HepG2 (cell line): ENCODE measurements at regions not wholly inside any gene's neighbourhood (a gene's known extent, or its start where the extent isn't known, plus 50 kb on each side); places are given as distances from the start of the nearest gene placed in this dataset.

Experiments
- ATAC-seq: fragments of 200-7000 bp; cut with Tn5 transposase; 3 replicates; pipeline ENCODE4 v1.9.1; 2020; ENCODE audit warnings: mild to moderate bottlenecking, moderate library complexity
- BruUV-seq: library from RNA; stranded (reverse); fragments of 400-500 nt; replicated peaks from 2 replicates; lab custom pipeline; 2021; lab: Mats Ljungman, UMichigan
- CTCF ChIA-PET: fragments of 300-600 bp; formaldehyde crosslinking; extraction: SDS; loops from one replicate; lab custom pipeline; 2021; ENCODE audit warnings: low total read pairs, inconsistent platforms, low intra/inter-chr PET ratio; lab: Yijun Ruan, JAX
- POLR2A ChIA-PET: fragments of 350-600 bp; sonication (Branson Sonifier 250); formaldehyde crosslinking; loops from one replicate; lab custom pipeline; 2020; ENCODE audit warnings: antibody characterized with exemption, inconsistent platforms; lab: Yijun Ruan, JAX
- DNase-seq: peaks from one replicate; pipeline ENCODE4 v3.0.0-alpha.2; 2015; ENCODE audit warnings: low spot score
- FAIRE-seq: peaks from 3 replicates; lab custom pipeline; 2011; peaks lifted over from hg19 to GRCh38; lab: Jason Lieb, UNC
- H2AFZ ChIP-seq: one replicate; pipeline ENCODE4 v1.6.1; 2011; ENCODE audit warnings: low read length, inconsistent platforms
- H3K27ac ChIP-seq: fragments of 300-600 bp; 3 replicates; pipeline ENCODE4 v1.8.0; 2011; ENCODE audit warnings: mixed run types, mild to moderate bottlenecking, mixed read lengths, low read length, inconsistent platforms; ENCODE audit not compliant: insufficient read depth; ENCODE audit errors: extremely low read length
- H3K27me3 ChIP-seq, 2 experiments: fragments of 200-600 bp in 1 of 2; 2 replicates in 1 of 2; 3 replicates in 1 of 2; pipeline versions ENCODE4 v1.6.0 to v1.8.0; 2011; ENCODE audit warnings: low read length in 2 of 2, mild to moderate bottlenecking in 2 of 2, moderate library complexity in 2 of 2, inconsistent platforms in 1 of 2; ENCODE audit not compliant: insufficient read depth in 2 of 2, control insufficient read depth in 1 of 2
- H3K36me3 ChIP-seq, 2 experiments: fragments of 200-600 bp in 1 of 2; replicated peaks in 1 of 2; 2 replicates in 1 of 2; 3 replicates in 1 of 2; pipeline versions ENCODE4 v1.5.1 to v1.8.0; 2011; ENCODE audit warnings: low read length in 2 of 2, inconsistent platforms in 1 of 2; ENCODE audit not compliant: insufficient read depth in 2 of 2, control insufficient read depth in 1 of 2
- H3K4me1 ChIP-seq: 2 replicates; pipeline ENCODE4 v1.5.1; 2012; ENCODE audit warnings: low read length, inconsistent platforms; ENCODE audit not compliant: insufficient read depth
- H3K4me2 ChIP-seq: 2 replicates; pipeline ENCODE4 v1.6.0; 2011; ENCODE audit warnings: low read depth, low read length, inconsistent platforms
- H3K4me3 ChIP-seq, 3 experiments: fragments of 200-600 bp in 1 of 3; sonication (generic), shearing (Covaris generic) in 1 of 3; replicated peaks in 1 of 3; 2 replicates each; pipeline ENCODE4 v1.5.1; 2011 to 2016; ENCODE audit warnings: low read length in 3 of 3, inconsistent platforms in 2 of 3, low read depth in 2 of 3, mild to moderate bottlenecking in 2 of 3, control low read depth in 1 of 3, mixed read lengths in 1 of 3; ENCODE audit not compliant: insufficient read depth in 1 of 3
- H3K79me2 ChIP-seq: one replicate; pipeline ENCODE4 v1.6.1; 2011; ENCODE audit warnings: low read length, inconsistent platforms; ENCODE audit not compliant: insufficient read depth
- H3K9ac ChIP-seq: 2 replicates; pipeline ENCODE4 v1.6.0; 2011; ENCODE audit warnings: mild to moderate bottlenecking, low read depth, low read length, inconsistent platforms; ENCODE audit not compliant: insufficient read depth
- H3K9me3 ChIP-seq: 2 replicates; pipeline ENCODE4 v1.5.1; 2012; ENCODE audit warnings: mild to moderate bottlenecking, low read length
- H4K20me1 ChIP-seq: 2 replicates; pipeline ENCODE4 v1.6.0; 2011; ENCODE audit warnings: inconsistent platforms, mild to moderate bottlenecking, low read length, moderate library complexity; ENCODE audit not compliant: insufficient read depth
- KDM4B ChIP-seq: sonication (generic); formaldehyde crosslinking; IDR thresholded peaks from 2 replicates; pipeline ENCODE4 v1.4.0; 2020; ENCODE audit warnings: missing genetic modification reagents
- NCOA1 ChIP-seq: sonication (generic); formaldehyde crosslinking; IDR thresholded peaks from 2 replicates; pipeline ENCODE4 v1.9.0; 2021; ENCODE audit warnings: missing genetic modification reagents
- NRL ChIP-seq: sonication (generic); formaldehyde crosslinking; IDR thresholded peaks from 2 replicates; pipeline ENCODE4 v1.5.0; 2020; ENCODE audit warnings: missing genetic modification reagents, mild to moderate bottlenecking, moderate library complexity, borderline replicate concordance
- PHF20 ChIP-seq: sonication (generic); formaldehyde crosslinking; IDR thresholded peaks from 2 replicates; pipeline ENCODE4 v1.5.0; 2020; ENCODE audit warnings: mild to moderate bottlenecking, missing genetic modification reagents
- TEAD3 ChIP-seq: optimal IDR thresholded peaks from 2 replicates; pipeline ENCODE3; 2016; ENCODE audit warnings: borderline replicate concordance
- ZNF256 ChIP-seq: sonication (generic); formaldehyde crosslinking; conservative IDR thresholded peaks from 2 replicates; pipeline ENCODE4 v1.4.0; 2020; ENCODE audit warnings: missing genetic modification reagents
- WGBS: methylation state at CpG from one replicate; pipeline ENCODE4 v1.1.6; 2017; ENCODE audit warnings: low lambda C conversion rate; 5-methylcytosine and 5-hydroxymethylcytosine counted together
- in situ Hi-C: cut with HindIII; loops from 2 replicates; pipeline ENCODE4 v1.10.0; 2017; ENCODE audit warnings: low pct_unique_long_range_greater_than_20kb; ENCODE audit not compliant: extremely low pct_ligation_motif_present
- intact Hi-C: fragments of 100-400 bp; cut with micrococcal nuclease; formaldehyde crosslinking; loops from one replicate; pipeline ENCODE4 v1.10.0; 2022; ENCODE audit not compliant: unreplicated experiment
- TF ChIP-seq, protein P1 (sequence below): sonication (generic); formaldehyde crosslinking; IDR thresholded peaks from 2 replicates; pipeline ENCODE4 v1.4.0; 2020; ENCODE audit warnings: mild to moderate bottlenecking, missing genetic modification reagents
- TF ChIP-seq, protein P2 (sequence below): sonication (generic); formaldehyde crosslinking; IDR thresholded peaks from 2 replicates; pipeline ENCODE4 v1.4.0; 2020; ENCODE audit warnings: mild to moderate bottlenecking, missing genetic modification reagents

GRCh38 chr7:145488816-145489215 lies 627.8 kb upstream of the CNTNAP2 start (continued):
- no peak for TF ChIP-seq KDM4B (CRISPR knock-in tag)
- TF ChIP-seq NRL = no peak
- TF ChIP-seq, protein P1, sequence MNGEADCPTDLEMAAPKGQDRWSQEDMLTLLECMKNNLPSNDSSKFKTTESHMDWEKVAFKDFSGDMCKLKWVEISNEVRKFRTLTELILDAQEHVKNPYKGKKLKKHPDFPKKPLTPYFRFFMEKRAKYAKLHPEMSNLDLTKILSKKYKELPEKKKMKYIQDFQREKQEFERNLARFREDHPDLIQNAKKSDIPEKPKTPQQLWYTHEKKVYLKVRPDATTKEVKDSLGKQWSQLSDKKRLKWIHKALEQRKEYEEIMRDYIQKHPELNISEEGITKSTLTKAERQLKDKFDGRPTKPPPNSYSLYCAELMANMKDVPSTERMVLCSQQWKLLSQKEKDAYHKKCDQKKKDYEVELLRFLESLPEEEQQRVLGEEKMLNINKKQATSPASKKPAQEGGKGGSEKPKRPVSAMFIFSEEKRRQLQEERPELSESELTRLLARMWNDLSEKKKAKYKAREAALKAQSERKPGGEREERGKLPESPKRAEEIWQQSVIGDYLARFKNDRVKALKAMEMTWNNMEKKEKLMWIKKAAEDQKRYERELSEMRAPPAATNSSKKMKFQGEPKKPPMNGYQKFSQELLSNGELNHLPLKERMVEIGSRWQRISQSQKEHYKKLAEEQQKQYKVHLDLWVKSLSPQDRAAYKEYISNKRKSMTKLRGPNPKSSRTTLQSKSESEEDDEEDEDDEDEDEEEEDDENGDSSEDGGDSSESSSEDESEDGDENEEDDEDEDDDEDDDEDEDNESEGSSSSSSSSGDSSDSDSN (CRISPR knock-in tag) = no peak
- TF ChIP-seq NCOA1 (CRISPR knock-in tag) = no peak
- no peak for TF ChIP-seq TEAD3 (CRISPR knock-in tag)
- no peak for TF ChIP-seq PHF20 (CRISPR knock-in tag)

- intact Hi-C loops (no loop called here), in situ Hi-C loops (no loop called here)
- no peaks in the 10 kb centered on the region for H3K79me2 ChIP-seq
- no peak overlapping the region for H3K4me3 ChIP-seq
- H4K20me1 ChIP-seq = no peaks in the 10 kb centered on the region
- TF ChIP-seq, protein P2, sequence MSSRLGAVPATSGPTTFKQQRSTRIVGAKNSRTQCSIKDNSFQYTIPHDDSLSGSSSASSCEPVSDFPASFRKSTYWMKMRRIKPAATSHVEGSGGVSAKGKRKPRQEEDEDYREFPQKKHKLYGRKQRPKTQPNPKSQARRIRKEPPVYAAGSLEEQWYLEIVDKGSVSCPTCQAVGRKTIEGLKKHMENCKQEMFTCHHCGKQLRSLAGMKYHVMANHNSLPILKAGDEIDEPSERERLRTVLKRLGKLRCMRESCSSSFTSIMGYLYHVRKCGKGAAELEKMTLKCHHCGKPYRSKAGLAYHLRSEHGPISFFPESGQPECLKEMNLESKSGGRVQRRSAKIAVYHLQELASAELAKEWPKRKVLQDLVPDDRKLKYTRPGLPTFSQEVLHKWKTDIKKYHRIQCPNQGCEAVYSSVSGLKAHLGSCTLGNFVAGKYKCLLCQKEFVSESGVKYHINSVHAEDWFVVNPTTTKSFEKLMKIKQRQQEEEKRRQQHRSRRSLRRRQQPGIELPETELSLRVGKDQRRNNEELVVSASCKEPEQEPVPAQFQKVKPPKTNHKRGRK (CRISPR knock-in tag) = no peak
- TF ChIP-seq ZNF256 (CRISPR knock-in tag) = no peak
- H3K4me1 ChIP-seq = no peaks in the 10 kb centered on the region
- 0% methylated on average over 3 of the region's 3 CpGs for WGBS
- DNase-seq = no peak
- no peak overlapping the region for H3K9ac ChIP-seq
- H3K27me3 ChIP-seq = no peaks in the 10 kb centered on the region
- POLR2A ChIA-PET = no interaction called here
- H2AFZ ChIP-seq = no peak overlapping the region
- no peak for ATAC-seq
- no peak overlapping the region for H3K27ac ChIP-seq
- peaks cover 84% of the 10 kb centered on the region for H3K9me3 ChIP-seq
- no TSS peak for BruUV-seq
- no peaks in the 10 kb centered on the region for H3K36me3 ChIP-seq
- CTCF ChIA-PET = no interaction called here
- no peak for FAIRE-seq
- H3K4me2 ChIP-seq = no peak overlapping the region
Observed at GRCh38 chr7:145481985-145482384, 634.6 kb upstream of the CNTNAP2 start.
